Fibroblast of villous mesenchyme (primary cell): ENCODE measurements at regions not wholly inside any gene's neighbourhood (a gene's known extent, or its start where the extent isn't known, plus 50 kb on each side); places are given as distances from the start of the nearest gene placed in this dataset.

ENCODE experiments used
- DNase-seq: peaks from one replicate; pipeline ENCODE4 v3.0.0-alpha.2; 2010; ENCODE audit warnings: low read depth
- H3K4me3 ChIP-seq: 2 replicates; pipeline ENCODE4 v1.5.1; 2011; ENCODE audit warnings: low read depth, mild to moderate bottlenecking, low read length
- CTCF ChIP-seq: IDR thresholded peaks from 2 replicates; pipeline ENCODE4 v1.5.1; 2012; ENCODE audit warnings: low read depth, mild to moderate bottlenecking, low read length; ENCODE audit not compliant: insufficient read depth

GRCh38 chr18:45245091-45245511 lies 370.2 kb upstream of the SLC14A2 start:
- no peak for TF ChIP-seq CTCF
- peak; percentile 50 for DNase-seq
- no peak overlapping the region for H3K4me3 ChIP-seq

GRCh38 chr18:45248240-45248903 lies 366.9 kb upstream of the SLC14A2 start:
- TF ChIP-seq CTCF, result no peak
- H3K4me3 ChIP-seq, result no peak overlapping the region
- DNase-seq, result peak; percentile 87

DNA sequence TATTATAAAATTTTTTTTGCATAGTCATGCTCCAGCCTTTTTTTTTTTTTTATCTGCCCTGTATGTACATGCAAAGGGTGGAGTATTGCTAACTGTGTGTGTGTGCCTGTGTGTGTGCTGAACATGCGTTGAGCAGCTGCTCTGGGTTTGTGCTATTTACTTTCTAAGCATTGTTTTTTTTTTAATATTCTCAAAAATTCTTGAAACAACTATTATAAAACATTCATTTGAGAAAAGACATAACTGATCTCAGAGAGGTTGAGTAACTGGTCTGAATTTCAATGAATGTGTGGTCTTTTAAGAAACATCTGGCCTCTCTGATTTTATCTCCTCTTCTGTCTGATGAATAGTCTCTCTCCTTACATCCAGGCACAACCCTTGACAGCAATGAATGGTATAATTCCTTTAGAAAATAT lies 366.0 kb upstream of the SLC14A2 start:
- H3K4me3 ChIP-seq, result no peak overlapping the region
- TF ChIP-seq CTCF, result no peak
- peak; percentile 87 for DNase-seq

- TF ChIP-seq CTCF, result no peak
- H3K4me3 ChIP-seq, result no peak overlapping the region
- peak; percentile 92 for DNase-seq
Observed at GRCh38 chr18:45250479-45250878, 364.8 kb upstream of the SLC14A2 start.

DNA sequence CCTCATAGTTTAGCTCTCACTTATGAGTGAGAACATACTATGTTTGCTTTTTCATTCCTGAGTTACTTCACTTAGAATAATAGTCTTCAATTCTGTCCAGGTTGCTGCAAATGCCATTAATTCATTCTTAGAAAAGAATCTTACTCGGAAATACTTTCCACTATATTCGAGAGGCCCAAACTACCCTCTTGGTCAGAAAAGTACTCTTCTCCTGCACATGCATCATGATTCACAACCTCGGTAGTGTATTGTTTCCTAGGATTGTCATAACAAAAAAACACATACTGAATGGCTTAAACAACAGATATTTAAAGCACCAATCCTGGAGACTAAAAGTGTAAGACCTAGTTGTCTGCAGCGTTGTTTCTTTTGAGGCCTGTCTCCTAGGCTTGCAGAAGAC lies 364.0 kb upstream of the SLC14A2 start:
- no peak overlapping the region for H3K4me3 ChIP-seq
- TF ChIP-seq CTCF, result no peak
- DNase-seq, result no peak

DNA sequence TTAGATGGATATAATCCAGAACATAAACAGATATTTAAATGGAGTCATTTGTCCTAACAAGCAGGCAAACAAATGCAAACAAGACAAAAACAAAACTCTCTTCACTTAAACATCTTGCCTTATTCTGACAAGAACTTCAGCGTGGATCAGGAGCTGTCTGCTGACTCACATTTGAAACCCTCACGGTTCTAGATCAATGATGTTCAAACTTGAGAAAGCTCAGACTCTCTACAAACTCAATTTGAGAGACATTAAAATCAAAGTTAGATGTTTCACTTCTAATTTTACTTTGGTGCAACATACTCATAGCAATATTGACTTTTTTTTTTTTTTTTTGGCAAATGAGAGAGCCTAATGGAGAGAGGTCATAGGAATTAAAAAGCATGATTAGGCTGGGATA lies 362.8 kb upstream of the SLC14A2 start:
- DNase-seq, result no peak
- H3K4me3 ChIP-seq, result no peak overlapping the region
- no peak for TF ChIP-seq CTCF

GRCh38 chr18:45253056-45253565 lies 362.2 kb upstream of the SLC14A2 start:
- DNase-seq, result no peak
- TF ChIP-seq CTCF, result no peak
- H3K4me3 ChIP-seq, result no peak overlapping the region
